ENCODE measurements at regions not wholly inside any gene's neighbourhood (a gene's known extent, or its start where the extent isn't known, plus 50 kb on each side); places are given as distances from the start of the nearest gene placed in this dataset.

GRCh38 chr1:73947009-73947408 lies 251.0 kb downstream of the LRRIQ3 start:
- no peaks in the 10 kb centered on the region for H3K9me3 ChIP-seq (ENCODE audit: insufficient read depth, low read length)
- H3K27ac ChIP-seq (ENCODE audit: low read depth, low read length) = no peak overlapping the region
- H3K27me3 ChIP-seq (ENCODE audit: low read length) = no peaks in the 10 kb centered on the region
- no peak overlapping the region for H2AFZ ChIP-seq (ENCODE audit: low read depth, low read length, severe bottlenecking)
- no peak overlapping the region for H3K9ac ChIP-seq (ENCODE audit: low read length)
- H3K79me2 ChIP-seq (ENCODE audit: insufficient read depth, low read length) = no peaks in the 10 kb centered on the region
- no peaks in the 10 kb centered on the region for H3F3A ChIP-seq (ENCODE audit: insufficient read depth)
- no peak overlapping the region for H3K4me2 ChIP-seq (ENCODE audit: low read depth, low read length, poor library complexity, severe bottlenecking)
- no peak overlapping the region for H3K4me3 ChIP-seq (ENCODE audit: insufficient read depth, low read length, poor library complexity, severe bottlenecking)
- TF ChIP-seq EZH2phosphoT487 (conservative IDR thresholded peaks at IDR 0.05; ENCODE audit: low read length) = no peak
- TF ChIP-seq CTCF (IDR thresholded peaks at IDR 0.05; ENCODE audit: insufficient read depth, low read length, poor library complexity, severe bottlenecking) = no peak
- no peaks in the 10 kb centered on the region for H3K36me3 ChIP-seq (ENCODE audit: low read length)
- H3K9me2 ChIP-seq (replicated peaks; ENCODE audit: insufficient read depth, low read length) = no peaks in the 10 kb centered on the region
- no peaks in the 10 kb centered on the region for H4K20me1 ChIP-seq (ENCODE audit: low read depth, low read length)

GRCh38 chr1:73943270-73943669 lies 254.7 kb downstream of the LRRIQ3 start:
- H3K9ac ChIP-seq (ENCODE audit: low read length) = no peak overlapping the region
- no peaks in the 10 kb centered on the region for H3K9me2 ChIP-seq (replicated peaks; ENCODE audit: insufficient read depth, low read length)
- no peaks in the 10 kb centered on the region for H4K20me1 ChIP-seq (ENCODE audit: low read depth, low read length)
- no peak overlapping the region for H3K4me3 ChIP-seq (ENCODE audit: insufficient read depth, low read length, poor library complexity, severe bottlenecking)
- H3F3A ChIP-seq (ENCODE audit: insufficient read depth) = no peaks in the 10 kb centered on the region
- H3K79me2 ChIP-seq (ENCODE audit: insufficient read depth, low read length) = no peaks in the 10 kb centered on the region
- H3K36me3 ChIP-seq (ENCODE audit: low read length) = no peaks in the 10 kb centered on the region
- TF ChIP-seq CTCF (IDR thresholded peaks at IDR 0.05; ENCODE audit: insufficient read depth, low read length, poor library complexity, severe bottlenecking) = no peak
- no peak for TF ChIP-seq EZH2phosphoT487 (conservative IDR thresholded peaks at IDR 0.05; ENCODE audit: low read length)
- H3K27ac ChIP-seq (ENCODE audit: low read depth, low read length) = no peak overlapping the region
- H3K27me3 ChIP-seq (ENCODE audit: low read length) = no peaks in the 10 kb centered on the region
- no peak overlapping the region for H3K4me2 ChIP-seq (ENCODE audit: low read depth, low read length, poor library complexity, severe bottlenecking)
- H3K9me3 ChIP-seq (ENCODE audit: insufficient read depth, low read length) = no peaks in the 10 kb centered on the region
- H2AFZ ChIP-seq (ENCODE audit: low read depth, low read length, severe bottlenecking) = no peak overlapping the region

GRCh38 chr1:73930293-73930692 lies 267.7 kb downstream of the LRRIQ3 start:
- Histone ChIP-seq H3F3A (ENCODE audit: insufficient read depth) (no peaks in the 10 kb centered on the region), H3K4me2 (ENCODE audit: low read depth, low read length, poor library complexity, severe bottlenecking) (no peak overlapping the region)
- TF ChIP-seq CTCF (IDR thresholded peaks at IDR 0.05; ENCODE audit: insufficient read depth, low read length, poor library complexity, severe bottlenecking) = no peak
- no peak for TF ChIP-seq EZH2phosphoT487 (conservative IDR thresholded peaks at IDR 0.05; ENCODE audit: low read length)

More at GRCh38 chr1:73930293-73930692, 267.7 kb downstream of the LRRIQ3 start:
- no peaks in the 10 kb centered on the region for H3K36me3 ChIP-seq (ENCODE audit: low read length)
- no peaks in the 10 kb centered on the region for H4K20me1 ChIP-seq (ENCODE audit: low read depth, low read length)
- H3K4me3 ChIP-seq (ENCODE audit: insufficient read depth, low read length, poor library complexity, severe bottlenecking) = no peak overlapping the region
- H3K9me2 ChIP-seq (replicated peaks; ENCODE audit: insufficient read depth, low read length) = no peaks in the 10 kb centered on the region
- H3K9ac ChIP-seq (ENCODE audit: low read length) = no peak overlapping the region
- no peak overlapping the region for H2AFZ ChIP-seq (ENCODE audit: low read depth, low read length, severe bottlenecking)
- H3K9me3 ChIP-seq (ENCODE audit: insufficient read depth, low read length) = no peaks in the 10 kb centered on the region
- H3K27me3 ChIP-seq (ENCODE audit: low read length) = no peaks in the 10 kb centered on the region
- no peaks in the 10 kb centered on the region for H3K79me2 ChIP-seq (ENCODE audit: insufficient read depth, low read length)
- H3K27ac ChIP-seq (ENCODE audit: low read depth, low read length) = no peak overlapping the region
